ENCODE measurements at regions not wholly inside any gene's neighbourhood (a gene's known extent, or its start where the extent isn't known, plus 50 kb on each side); places are given as distances from the start of the nearest gene placed in this dataset.
A peak's percentile ranks its signal among the peaks of the same experiment; 100 is the strongest.

DNA sequence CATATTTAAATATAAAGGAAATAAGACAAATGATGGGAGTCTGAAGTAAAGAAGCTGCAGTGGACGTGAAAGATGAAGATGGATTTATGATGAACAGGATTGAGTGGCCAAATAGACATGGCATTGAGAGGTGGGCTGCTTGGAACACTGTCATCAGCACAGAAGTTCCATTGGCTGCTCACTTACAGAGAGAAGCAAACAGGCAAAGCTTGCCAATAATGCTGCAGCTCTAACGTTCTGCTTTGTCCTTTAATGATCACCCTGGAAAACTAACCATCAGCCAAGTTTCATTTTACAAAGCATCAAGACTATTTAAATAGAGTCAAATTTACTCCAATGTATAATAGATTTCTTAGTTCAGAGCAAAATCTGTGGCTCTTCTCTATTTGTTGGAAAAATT lies 721.4 kb downstream of the TMTC2 start:
- no peaks in the 10 kb centered on the region for H3K4me1 ChIP-seq
- no peaks in the 10 kb centered on the region for H3K27me3 ChIP-seq
- no peak overlapping the region for H3K27ac ChIP-seq
- ATAC-seq = no peak
- peak in 1 of 4 donors; percentile 30 for DNase-seq
- peaks cover 0 to 3% of the 10 kb centered on the region in 2 donors for H3K9me3 ChIP-seq
- intact Hi-C loops (cut with DNase I) = no loop called here
- H3K36me3 ChIP-seq = no peaks in the 10 kb centered on the region
- no peak overlapping the region for H3K4me3 ChIP-seq
- TF ChIP-seq CTCF (IDR thresholded peaks at IDR 0.05) = no peak

DNA sequence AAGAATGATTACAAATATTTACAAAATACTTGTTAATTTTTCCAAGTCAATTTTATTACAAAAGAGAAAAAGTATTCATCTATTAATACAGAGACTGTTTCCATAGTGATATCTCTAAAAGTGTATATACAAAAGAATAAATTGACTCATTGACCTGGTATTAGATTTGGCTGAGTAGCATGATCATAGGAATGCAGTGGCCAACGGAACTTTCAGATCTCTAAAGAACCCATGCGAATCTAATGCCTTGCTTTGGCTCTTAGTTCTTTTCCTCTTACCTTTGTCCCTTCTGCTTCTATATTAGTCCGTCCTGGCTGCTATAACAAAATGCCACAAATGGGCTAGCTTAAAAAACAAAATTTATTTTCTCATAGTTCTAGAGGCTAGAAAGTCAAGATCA lies 717.8 kb downstream of the TMTC2 start:
- intact Hi-C loops (cut with DNase I) = no loop called here
- Histone ChIP-seq H3K9me3 (no peaks in the 10 kb centered on the region), H3K4me1 (no peaks in the 10 kb centered on the region), H3K27me3 (no peaks in the 10 kb centered on the region), H3K4me3 (no peak overlapping the region), H3K36me3 (no peaks in the 10 kb centered on the region), H3K27ac (no peak overlapping the region)
- TF ChIP-seq CTCF (IDR thresholded peaks at IDR 0.05) = no peak
- no peak for ATAC-seq
- DNase-seq = no peak

- Histone ChIP-seq H3K4me3 (no peak overlapping the region), H3K27me3 (no peaks in the 10 kb centered on the region), H3K9me3 (no peaks in the 10 kb centered on the region), H3K4me1 (no peaks in the 10 kb centered on the region), H3K27ac (no peak overlapping the region), H3K36me3 (no peaks in the 10 kb centered on the region)
- ATAC-seq = no peak
- intact Hi-C loops (cut with DNase I) = no loop called here
- TF ChIP-seq CTCF (IDR thresholded peaks at IDR 0.05) = no peak
- DNase-seq = no peak
Measured at GRCh38 chr12:83390186-83390585, 703.5 kb downstream of the TMTC2 start.

- intact Hi-C loops (cut with DNase I) = no loop called here
- Histone ChIP-seq H3K4me3 (no peak overlapping the region), H3K4me1 (no peaks in the 10 kb centered on the region), H3K27ac (no peak overlapping the region), H3K27me3 (no peaks in the 10 kb centered on the region), H3K36me3 (no peaks in the 10 kb centered on the region), H3K9me3 (no peaks in the 10 kb centered on the region)
- DNase-seq (peak in 1 of 4 donors; percentile 57), ATAC-seq (no peak)
- TF ChIP-seq CTCF (IDR thresholded peaks at IDR 0.05) = no peak
Measured at GRCh38 chr12:83389237-83389996, 702.7 kb downstream of the TMTC2 start.

DNA sequence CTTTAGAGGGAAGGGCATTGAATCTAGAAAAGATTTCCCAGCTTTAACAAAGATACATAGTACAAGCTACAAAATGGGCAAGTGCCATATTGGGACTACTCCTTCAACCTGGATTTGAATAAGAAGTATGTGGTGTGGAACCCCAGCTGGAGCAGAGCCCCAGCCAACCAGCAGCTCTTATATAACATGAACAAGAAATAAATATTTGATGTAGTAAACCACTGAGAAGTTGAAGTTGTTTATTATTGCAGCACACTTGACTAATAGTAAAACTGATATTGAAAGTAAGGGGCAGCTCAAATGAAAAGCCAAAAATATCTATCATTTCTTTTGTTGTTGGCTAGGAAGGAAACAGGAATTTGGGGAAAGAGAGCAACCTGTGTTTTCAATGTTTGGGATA lies 701.8 kb downstream of the TMTC2 start:
- intact Hi-C loops (cut with DNase I) = no loop called here
- no peak for ATAC-seq
- no peak overlapping the region for H3K27ac ChIP-seq
- H3K4me1 ChIP-seq = no peaks in the 10 kb centered on the region
- H3K9me3 ChIP-seq = no peaks in the 10 kb centered on the region
- TF ChIP-seq CTCF (IDR thresholded peaks at IDR 0.05) = no peak
- no peaks in the 10 kb centered on the region for H3K27me3 ChIP-seq
- DNase-seq = no peak
- H3K36me3 ChIP-seq = no peaks in the 10 kb centered on the region
- H3K4me3 ChIP-seq = no peak overlapping the region
